GM12873 (cell line): ENCODE measurements at regions not wholly inside any gene's neighbourhood (a gene's known extent, or its start where the extent isn't known, plus 50 kb on each side); places are given as distances from the start of the nearest gene placed in this dataset.

Experiments used
- TF ChIP-seq, protein P1 (sequence below): IDR thresholded peaks from 2 replicates; pipeline ENCODE4 v1.5.1; 2012; ENCODE audit warnings: low read depth, mild to moderate bottlenecking, moderate library complexity, low read length, control low read depth; ENCODE audit not compliant: insufficient read depth; ENCODE audit errors: missing control alignments

GRCh38 chr17:73814075-73814474 is 169.8 kb upstream of the SDK2 start:
- TF ChIP-seq, protein P1, sequence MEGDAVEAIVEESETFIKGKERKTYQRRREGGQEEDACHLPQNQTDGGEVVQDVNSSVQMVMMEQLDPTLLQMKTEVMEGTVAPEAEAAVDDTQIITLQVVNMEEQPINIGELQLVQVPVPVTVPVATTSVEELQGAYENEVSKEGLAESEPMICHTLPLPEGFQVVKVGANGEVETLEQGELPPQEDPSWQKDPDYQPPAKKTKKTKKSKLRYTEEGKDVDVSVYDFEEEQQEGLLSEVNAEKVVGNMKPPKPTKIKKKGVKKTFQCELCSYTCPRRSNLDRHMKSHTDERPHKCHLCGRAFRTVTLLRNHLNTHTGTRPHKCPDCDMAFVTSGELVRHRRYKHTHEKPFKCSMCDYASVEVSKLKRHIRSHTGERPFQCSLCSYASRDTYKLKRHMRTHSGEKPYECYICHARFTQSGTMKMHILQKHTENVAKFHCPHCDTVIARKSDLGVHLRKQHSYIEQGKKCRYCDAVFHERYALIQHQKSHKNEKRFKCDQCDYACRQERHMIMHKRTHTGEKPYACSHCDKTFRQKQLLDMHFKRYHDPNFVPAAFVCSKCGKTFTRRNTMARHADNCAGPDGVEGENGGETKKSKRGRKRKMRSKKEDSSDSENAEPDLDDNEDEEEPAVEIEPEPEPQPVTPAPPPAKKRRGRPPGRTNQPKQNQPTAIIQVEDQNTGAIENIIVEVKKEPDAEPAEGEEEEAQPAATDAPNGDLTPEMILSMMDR = no peak

GRCh38 chr17:73815474-73815873 is 171.2 kb upstream of the SDK2 start:
- TF ChIP-seq, protein P1 = no peak

GRCh38 chr17:73819440-73820395 is 175.5 kb upstream of the SDK2 start:
- TF ChIP-seq, protein P1 = no peak

DNA sequence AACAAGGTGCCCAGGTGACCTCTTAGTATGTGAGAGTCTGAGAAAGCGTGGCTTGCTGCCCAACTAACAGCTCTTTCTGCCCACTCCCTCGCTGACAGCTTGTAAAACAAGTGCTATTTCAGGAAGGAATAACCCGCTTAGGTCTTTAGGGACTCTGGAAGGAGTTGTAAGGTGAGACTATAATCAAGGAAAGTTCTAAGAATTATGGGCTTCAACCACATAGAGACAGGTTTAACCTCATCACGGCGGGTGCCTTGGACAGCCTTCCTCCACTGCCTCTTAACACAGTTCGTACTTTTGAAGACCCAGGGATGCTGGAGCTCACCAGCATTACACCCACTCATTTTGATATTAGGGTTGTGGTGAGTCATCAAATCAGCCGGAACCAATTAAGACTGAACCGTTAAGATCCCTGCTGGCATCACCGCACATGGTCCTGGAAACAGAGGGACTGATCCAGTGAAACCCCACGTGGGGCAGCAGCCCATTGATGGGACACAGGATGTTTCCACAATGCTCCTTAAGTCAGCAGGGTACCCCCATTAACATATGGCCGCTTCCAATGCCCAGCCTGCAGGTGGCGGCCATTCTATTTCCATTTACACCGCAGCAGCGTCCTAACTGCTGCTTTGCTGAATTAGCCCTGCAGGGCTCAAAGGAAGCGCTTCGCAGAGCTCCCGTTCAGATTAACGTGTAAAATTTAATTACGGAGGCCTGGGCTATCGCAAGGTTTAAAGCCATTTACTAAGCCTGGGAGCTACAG is 176.6 kb upstream of the SDK2 start:
- TF ChIP-seq, protein P1 = peak; percentile 21

DNA sequence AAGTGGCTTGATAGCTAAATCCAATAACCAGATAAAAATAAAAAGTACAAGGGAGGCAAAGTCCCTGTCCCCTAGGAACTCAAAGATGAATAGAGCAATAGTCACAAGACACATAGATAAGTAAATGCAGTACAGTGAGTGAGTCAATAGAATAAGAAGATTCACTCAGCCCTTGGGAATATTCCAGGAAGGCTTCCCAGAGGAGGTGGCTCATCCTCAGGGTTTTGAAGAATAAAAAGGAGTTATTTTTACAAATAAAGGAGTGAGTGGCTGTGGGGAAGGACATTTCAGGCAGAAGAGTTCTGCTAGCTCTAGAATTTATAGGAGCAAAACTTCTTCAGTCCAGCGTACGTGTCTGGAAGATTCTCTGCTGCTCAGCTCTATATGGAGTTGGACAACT is 177.4 kb upstream of the SDK2 start:
- TF ChIP-seq, protein P1 = no peak

DNA sequence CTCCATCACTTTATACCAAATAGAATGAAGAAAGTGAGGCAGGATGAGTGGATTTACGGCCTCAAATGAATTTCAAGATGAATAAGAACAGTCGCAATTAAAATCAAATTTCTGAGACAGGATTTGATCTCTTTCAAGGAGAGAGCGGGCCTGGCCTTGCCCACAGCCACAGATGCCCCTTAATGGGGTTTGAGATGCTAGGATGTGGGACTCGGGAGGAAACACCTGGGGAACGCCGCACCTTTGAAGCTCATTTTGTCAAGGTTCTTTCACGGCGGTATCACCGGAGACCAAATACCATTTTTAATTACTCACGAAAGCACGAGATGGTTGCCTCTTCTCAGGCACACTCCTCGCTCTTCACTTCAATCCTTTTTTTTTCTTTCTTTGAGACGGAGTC is 178.1 kb upstream of the SDK2 start:
- TF ChIP-seq, protein P1 = no peak

- TF ChIP-seq, protein P1 = no peak
Observed at GRCh38 chr17:73823684-73824083, 179.4 kb upstream of the SDK2 start.
